ENCODE measurements at regions not wholly inside any gene's neighbourhood (a gene's known extent, or its start where the extent isn't known, plus 50 kb on each side); places are given as distances from the start of the nearest gene placed in this dataset.

DNA sequence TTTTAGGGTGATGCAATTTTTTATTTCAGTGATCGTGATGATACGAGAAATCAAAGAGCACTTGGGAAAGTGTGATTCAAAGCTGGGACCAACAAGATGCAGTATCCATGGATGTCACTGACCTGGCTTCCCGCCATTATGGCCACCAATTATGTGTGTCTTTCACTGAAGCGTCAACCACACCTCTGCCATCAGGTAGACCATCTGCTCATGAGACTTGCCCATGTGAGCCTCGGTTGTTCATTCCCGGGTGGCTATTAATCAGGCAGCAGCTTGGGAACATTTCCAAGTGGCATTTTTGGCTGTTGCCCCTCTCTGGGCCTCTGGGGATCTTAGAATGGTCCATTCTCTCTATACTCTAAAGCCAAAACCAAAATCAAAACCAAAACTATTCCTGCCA, 436.0 kb upstream of the ADAMTSL1 start:
- DNase-seq (ENCODE audit: low spot score in 2 of 2) = no peak
- Histone ChIP-seq H3K27ac (no peak overlapping the region), H3K36me3 (no peaks in the 10 kb centered on the region), H3K27me3 (no peaks in the 10 kb centered on the region), H3K4me3 (no peak overlapping the region), H3K4me1 (no peaks in the 10 kb centered on the region), H3K9me3 (no peaks in the 10 kb centered on the region)
- no peak for TF ChIP-seq POLR2A (IDR thresholded peaks at IDR 0.05)
- no peak for TF ChIP-seq EP300 (IDR thresholded peaks at IDR 0.05)
- TF ChIP-seq, protein P1, sequence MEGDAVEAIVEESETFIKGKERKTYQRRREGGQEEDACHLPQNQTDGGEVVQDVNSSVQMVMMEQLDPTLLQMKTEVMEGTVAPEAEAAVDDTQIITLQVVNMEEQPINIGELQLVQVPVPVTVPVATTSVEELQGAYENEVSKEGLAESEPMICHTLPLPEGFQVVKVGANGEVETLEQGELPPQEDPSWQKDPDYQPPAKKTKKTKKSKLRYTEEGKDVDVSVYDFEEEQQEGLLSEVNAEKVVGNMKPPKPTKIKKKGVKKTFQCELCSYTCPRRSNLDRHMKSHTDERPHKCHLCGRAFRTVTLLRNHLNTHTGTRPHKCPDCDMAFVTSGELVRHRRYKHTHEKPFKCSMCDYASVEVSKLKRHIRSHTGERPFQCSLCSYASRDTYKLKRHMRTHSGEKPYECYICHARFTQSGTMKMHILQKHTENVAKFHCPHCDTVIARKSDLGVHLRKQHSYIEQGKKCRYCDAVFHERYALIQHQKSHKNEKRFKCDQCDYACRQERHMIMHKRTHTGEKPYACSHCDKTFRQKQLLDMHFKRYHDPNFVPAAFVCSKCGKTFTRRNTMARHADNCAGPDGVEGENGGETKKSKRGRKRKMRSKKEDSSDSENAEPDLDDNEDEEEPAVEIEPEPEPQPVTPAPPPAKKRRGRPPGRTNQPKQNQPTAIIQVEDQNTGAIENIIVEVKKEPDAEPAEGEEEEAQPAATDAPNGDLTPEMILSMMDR (IDR thresholded peaks at IDR 0.05) = no peak
- 55 to 57% methylated on average over 6 of the region's 6 CpGs for WGBS, 2 donors

DNA sequence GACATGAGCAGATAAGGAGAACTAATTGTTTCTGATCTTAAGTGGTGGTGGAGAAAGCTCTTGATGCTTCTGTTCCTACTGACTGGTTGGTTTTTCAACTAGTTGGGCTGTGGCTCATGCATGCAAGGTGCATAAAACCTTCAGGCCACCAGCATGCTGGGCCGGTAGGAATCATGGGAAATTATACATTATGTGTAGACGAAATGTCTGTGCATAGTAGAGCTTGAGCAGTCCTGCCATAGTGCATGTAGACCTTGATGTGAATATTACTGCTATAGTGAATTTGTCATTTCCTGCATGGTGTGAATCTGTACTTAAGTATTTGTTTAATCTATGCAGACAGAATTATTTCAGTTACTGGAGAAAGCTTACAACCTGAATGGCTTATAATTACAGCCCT, 433.6 kb upstream of the ADAMTSL1 start:
- TF ChIP-seq EP300 (IDR thresholded peaks at IDR 0.05) (no peak), POLR2A (IDR thresholded peaks at IDR 0.05) (no peak)
- TF ChIP-seq, protein P1 (IDR thresholded peaks at IDR 0.05) = no peak
- H3K27me3 ChIP-seq = no peaks in the 10 kb centered on the region
- no peak for DNase-seq (ENCODE audit: low spot score in 2 of 2)
- no peaks in the 10 kb centered on the region for H3K4me1 ChIP-seq
- H3K4me3 ChIP-seq = no peak overlapping the region
- H3K27ac ChIP-seq = no peak overlapping the region
- no peaks in the 10 kb centered on the region for H3K9me3 ChIP-seq
- 82 to 92% methylated on average over 2 of the region's 2 CpGs for WGBS, 2 donors
- no peaks in the 10 kb centered on the region for H3K36me3 ChIP-seq

DNA sequence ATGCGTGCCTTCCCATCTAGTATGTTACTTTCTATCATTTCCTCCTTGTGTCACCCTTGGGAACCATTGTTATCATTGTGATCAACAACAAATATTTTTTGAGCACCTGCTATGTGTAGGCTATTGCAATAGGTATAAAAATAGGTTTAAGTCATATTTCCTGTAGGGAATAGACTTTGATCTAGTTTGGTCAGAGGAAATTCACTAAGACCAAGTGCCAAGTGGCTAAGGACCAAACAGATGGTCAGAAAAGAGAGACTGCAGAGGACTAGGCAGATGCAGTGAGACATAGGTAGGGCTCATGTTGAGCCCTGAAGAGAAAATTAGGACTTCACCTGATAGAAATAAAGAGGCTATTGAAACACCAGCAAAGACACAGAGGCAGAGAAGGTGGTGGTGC, 430.0 kb upstream of the ADAMTSL1 start:
- WGBS, 2 donors = 82 to 95% methylated on average over 1 of the region's 1 CpG
- Histone ChIP-seq H3K4me1 (peaks cover 0 to 7% (median 0%) of the 10 kb centered on the region in 4 donors), H3K36me3 (no peaks in the 10 kb centered on the region), H3K4me3 (no peak overlapping the region), H3K27me3 (no peaks in the 10 kb centered on the region), H3K27ac (no peak overlapping the region), H3K9me3 (no peaks in the 10 kb centered on the region)
- no peak for DNase-seq (ENCODE audit: low spot score in 2 of 2)
- TF ChIP-seq, protein P1 (IDR thresholded peaks at IDR 0.05) = no peak
- no peak for TF ChIP-seq POLR2A (IDR thresholded peaks at IDR 0.05)
- TF ChIP-seq EP300 (IDR thresholded peaks at IDR 0.05) = no peak

DNA sequence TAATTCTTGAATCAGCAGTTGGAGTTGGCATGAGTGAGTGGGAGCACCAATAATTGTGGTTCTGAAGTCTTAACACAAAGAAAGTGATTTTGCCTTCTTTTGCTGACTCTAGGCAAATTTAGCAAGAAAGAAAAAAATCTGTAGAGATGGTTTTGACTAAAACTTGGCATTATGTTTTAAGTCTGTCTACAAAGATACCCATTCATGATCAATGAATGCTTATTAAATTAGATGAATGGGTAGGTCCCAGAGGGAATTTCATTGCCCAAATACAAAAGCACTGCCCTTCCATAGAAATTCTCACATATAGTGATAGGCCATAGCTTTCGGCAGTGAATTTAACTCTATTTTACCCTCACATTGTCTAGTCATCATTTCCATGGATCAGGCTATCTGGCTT, 428.6 kb upstream of the ADAMTSL1 start:
- H3K4me1 ChIP-seq = peaks cover 0 to 7% (median 0%) of the 10 kb centered on the region in 4 donors
- H3K4me3 ChIP-seq = no peak overlapping the region
- H3K36me3 ChIP-seq = no peaks in the 10 kb centered on the region
- TF ChIP-seq, protein P1 (IDR thresholded peaks at IDR 0.05) = no peak
- no peak for TF ChIP-seq EP300 (IDR thresholded peaks at IDR 0.05)
- no peaks in the 10 kb centered on the region for H3K27me3 ChIP-seq
- H3K27ac ChIP-seq = peak overlapping the region in 1 of 4 donors; percentile 13
- WGBS, 2 donors = 38 to 51% methylated on average over 1 of the region's 1 CpG
- no peak for DNase-seq (ENCODE audit: low spot score in 2 of 2)
- H3K9me3 ChIP-seq = no peaks in the 10 kb centered on the region

DNA sequence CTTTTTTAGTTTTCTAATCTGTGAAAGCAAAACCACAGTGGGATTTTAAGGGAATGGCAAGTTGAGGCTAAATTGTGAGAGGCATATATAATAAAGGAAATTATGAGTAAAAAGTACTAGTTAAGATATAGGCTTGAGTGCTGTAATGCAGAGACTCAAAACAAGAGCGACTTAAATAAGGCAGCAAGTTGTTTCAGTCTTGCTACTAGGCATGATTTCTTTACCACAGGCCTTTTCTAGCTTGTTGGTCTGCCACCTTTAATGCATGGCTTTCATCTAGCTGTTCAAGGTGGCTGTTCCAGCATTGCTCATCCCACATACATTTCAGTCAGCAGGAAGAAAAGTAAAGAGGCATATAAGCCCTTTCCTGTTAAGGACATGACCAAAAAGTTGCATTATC, 427.9 kb upstream of the ADAMTSL1 start:
- H3K27me3 ChIP-seq = no peaks in the 10 kb centered on the region
- TF ChIP-seq EP300 (IDR thresholded peaks at IDR 0.05) (no peak), POLR2A (IDR thresholded peaks at IDR 0.05) (no peak)
- TF ChIP-seq, protein P1 (IDR thresholded peaks at IDR 0.05) = no peak

More for the DNA sequence above, 427.9 kb upstream of the ADAMTSL1 start:
- H3K4me3 ChIP-seq = no peak overlapping the region
- no peak overlapping the region for H3K27ac ChIP-seq
- H3K9me3 ChIP-seq = no peaks in the 10 kb centered on the region
- 88 to 98% methylated on average over 1 of the region's 1 CpG for WGBS, 2 donors
- no peaks in the 10 kb centered on the region for H3K36me3 ChIP-seq
- peaks cover 0 to 7% (median 0%) of the 10 kb centered on the region in 4 donors for H3K4me1 ChIP-seq
- DNase-seq (ENCODE audit: low spot score in 2 of 2) = no peak

Measured in tibial nerve (tissue), 4 donors.